GM06990 (cell line): ENCODE measurements at regions not wholly inside any gene's neighbourhood (a gene's known extent, or its start where the extent isn't known, plus 50 kb on each side); places are given as distances from the start of the nearest gene placed in this dataset.

Experiments used
- DNase-seq: peaks from one replicate; pipeline ENCODE4 v3.0.0-alpha.2; 2011; ENCODE audit not compliant: insufficient read length; ENCODE audit errors: extremely low read depth
- H3K27me3 ChIP-seq: replicated peaks from 2 replicates; pipeline ENCODE4 v1.6.0; 2011; ENCODE audit warnings: low read length; ENCODE audit not compliant: control insufficient read depth, insufficient read depth
- H3K36me3 ChIP-seq: 2 replicates; pipeline ENCODE4 v1.5.1; 2011; ENCODE audit warnings: low read length; ENCODE audit not compliant: control insufficient read depth, insufficient read depth
- H3K4me3 ChIP-seq: replicated peaks from 2 replicates; pipeline ENCODE4 v1.5.1; 2011; ENCODE audit warnings: low read depth, mild to moderate bottlenecking, control low read depth, low read length
- TF ChIP-seq, protein P1 (sequence below): IDR thresholded peaks from 2 replicates; pipeline ENCODE4 v1.5.1; 2011; ENCODE audit warnings: low read length, control low read depth, mild to moderate bottlenecking, inconsistent platforms; ENCODE audit not compliant: insufficient read depth, poor library complexity, severe bottlenecking

GRCh38 chr13:74423434-74423833, 289.2 kb upstream of the KLF12 start:
- DNase-seq, result no peak
- TF ChIP-seq, protein P1, sequence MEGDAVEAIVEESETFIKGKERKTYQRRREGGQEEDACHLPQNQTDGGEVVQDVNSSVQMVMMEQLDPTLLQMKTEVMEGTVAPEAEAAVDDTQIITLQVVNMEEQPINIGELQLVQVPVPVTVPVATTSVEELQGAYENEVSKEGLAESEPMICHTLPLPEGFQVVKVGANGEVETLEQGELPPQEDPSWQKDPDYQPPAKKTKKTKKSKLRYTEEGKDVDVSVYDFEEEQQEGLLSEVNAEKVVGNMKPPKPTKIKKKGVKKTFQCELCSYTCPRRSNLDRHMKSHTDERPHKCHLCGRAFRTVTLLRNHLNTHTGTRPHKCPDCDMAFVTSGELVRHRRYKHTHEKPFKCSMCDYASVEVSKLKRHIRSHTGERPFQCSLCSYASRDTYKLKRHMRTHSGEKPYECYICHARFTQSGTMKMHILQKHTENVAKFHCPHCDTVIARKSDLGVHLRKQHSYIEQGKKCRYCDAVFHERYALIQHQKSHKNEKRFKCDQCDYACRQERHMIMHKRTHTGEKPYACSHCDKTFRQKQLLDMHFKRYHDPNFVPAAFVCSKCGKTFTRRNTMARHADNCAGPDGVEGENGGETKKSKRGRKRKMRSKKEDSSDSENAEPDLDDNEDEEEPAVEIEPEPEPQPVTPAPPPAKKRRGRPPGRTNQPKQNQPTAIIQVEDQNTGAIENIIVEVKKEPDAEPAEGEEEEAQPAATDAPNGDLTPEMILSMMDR, result no peak

GRCh38 chr13:74414458-74414857, 280.3 kb upstream of the KLF12 start:
- TF ChIP-seq, protein P1, result no peak
- no peak overlapping the region for H3K4me3 ChIP-seq
- H3K27me3 ChIP-seq, result no peaks in the 10 kb centered on the region
- H3K36me3 ChIP-seq, result no peaks in the 10 kb centered on the region
- DNase-seq, result no peak

More at GRCh38 chr13:74423434-74423833, 289.2 kb upstream of the KLF12 start:
- Histone ChIP-seq H3K36me3 (no peaks in the 10 kb centered on the region), H3K4me3 (no peak overlapping the region), H3K27me3 (no peaks in the 10 kb centered on the region)

- Histone ChIP-seq H3K4me3 (no peak overlapping the region), H3K27me3 (no peaks in the 10 kb centered on the region), H3K36me3 (no peaks in the 10 kb centered on the region)
- no peak for DNase-seq
- TF ChIP-seq, protein P1, result no peak
Measured at GRCh38 chr13:74413482-74413881, 279.3 kb upstream of the KLF12 start.

DNA sequence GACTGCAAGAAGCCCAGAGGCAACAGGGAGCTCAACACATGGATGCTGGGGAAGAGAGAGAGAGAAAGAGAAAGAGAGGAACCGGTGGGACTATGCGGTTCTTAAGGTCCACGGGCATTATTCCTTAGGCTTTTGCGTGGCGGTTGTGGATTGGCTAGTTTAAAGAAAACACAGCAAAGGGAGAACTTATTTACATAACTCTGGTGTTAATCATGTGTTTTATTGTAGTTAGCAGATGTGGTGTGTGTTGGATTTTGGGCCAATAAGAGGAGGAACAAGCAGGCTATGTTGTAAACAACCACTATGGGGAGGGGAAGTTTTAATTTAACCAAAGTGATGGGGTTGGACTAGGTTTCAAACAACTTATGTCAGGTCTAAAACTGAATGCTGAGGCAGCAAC, 275.3 kb upstream of the KLF12 start:
- DNase-seq, result no peak
- Histone ChIP-seq H3K27me3 (no peaks in the 10 kb centered on the region), H3K4me3 (no peak overlapping the region), H3K36me3 (no peaks in the 10 kb centered on the region)
- TF ChIP-seq, protein P1, result no peak

DNA sequence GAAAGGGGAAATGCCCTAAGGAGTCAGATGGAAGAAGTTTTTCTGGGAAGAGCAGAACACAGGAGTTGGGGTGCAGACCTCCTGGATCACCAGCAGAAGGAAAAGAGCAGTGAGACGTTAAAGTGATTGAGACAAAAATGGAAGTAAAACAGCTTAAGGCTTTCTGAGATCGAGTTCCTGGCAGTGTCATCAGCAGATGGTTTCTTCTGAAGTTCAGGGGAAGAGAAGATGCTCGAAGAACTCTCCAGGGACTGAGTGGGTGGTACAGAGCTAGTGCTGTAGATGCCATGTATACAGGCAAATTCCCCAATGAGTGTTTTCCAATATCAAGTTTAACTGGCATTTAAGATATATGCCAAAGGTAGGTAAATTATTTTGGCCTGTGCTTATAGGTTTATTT, 272.2 kb upstream of the KLF12 start:
- no peaks in the 10 kb centered on the region; the same call in 1 of the 2 replicates for H3K27me3 ChIP-seq
- no peak overlapping the region for H3K4me3 ChIP-seq
- TF ChIP-seq, protein P1, result no peak
- no peak for DNase-seq
- H3K36me3 ChIP-seq, result no peaks in the 10 kb centered on the region

GRCh38 chr13:74398599-74398998, 264.4 kb upstream of the KLF12 start:
- TF ChIP-seq, protein P1, result no peak
- no peaks in the 10 kb centered on the region; the same call in 1 of the 2 replicates for H3K27me3 ChIP-seq
- H3K4me3 ChIP-seq, result no peak overlapping the region
- no peaks in the 10 kb centered on the region for H3K36me3 ChIP-seq
- DNase-seq, result no peak
